ENCODE measurements at regions not wholly inside any gene's neighbourhood (a gene's known extent, or its start where the extent isn't known, plus 50 kb on each side); places are given as distances from the start of the nearest gene placed in this dataset.

GRCh38 chr10:6314620-6315205, 112.0 kb downstream of the PFKFB3 start:
- TF ChIP-seq POLR2A (IDR thresholded peaks at IDR 0.05) (no peak), CTCF (IDR thresholded peaks at IDR 0.05) (no peak), POLR2AphosphoS5 (IDR thresholded peaks at IDR 0.05) (no peak)

Measured in prostate gland (tissue), 2 donors.